ENCODE measurements at regions not wholly inside any gene's neighbourhood (a gene's known extent, or its start where the extent isn't known, plus 50 kb on each side); places are given as distances from the start of the nearest gene placed in this dataset.

GRCh38 chr14:25929881-25930615 lies 667.8 kb downstream of the NOVA1 start:
- CTCF ChIA-PET = no interaction called here
- TF ChIP-seq CTBP1 (IDR thresholded peaks at IDR 0.05; ENCODE audit: borderline replicate concordance) (no peak), ZNF384 (IDR thresholded peaks at IDR 0.05) (no peak), FOXM1 (IDR thresholded peaks at IDR 0.05; ENCODE audit: borderline replicate concordance) (no peak), SUZ12 (IDR thresholded peaks at IDR 0.05) (no peak), SP1 (IDR thresholded peaks at IDR 0.05) (no peak), L3MBTL2 (conservative IDR thresholded peaks at IDR 0.05) (no peak), ARNT (IDR thresholded peaks at IDR 0.05) (no peak), PKNOX1 (IDR thresholded peaks at IDR 0.05) (no peak), FOXA1 (IDR thresholded peaks at IDR 0.05) (no peak), BHLHE40 (IDR thresholded peaks at IDR 0.05; ENCODE audit: borderline replicate concordance) (no peak), TARDBP (IDR thresholded peaks at IDR 0.05) (no peak), LEF1 (IDR thresholded peaks at IDR 0.05; ENCODE audit: borderline replicate concordance) (no peak), FOXK2 (IDR thresholded peaks at IDR 0.05) (no peak), ELF4 (IDR thresholded peaks at IDR 0.05) (no peak)
- DNase-seq (ENCODE audit: extremely low spot score) = no peak
- POLR2A ChIA-PET = no interaction called here

GRCh38 chr14:25911831-25912230 lies 686.0 kb downstream of the NOVA1 start:
- POLR2A ChIA-PET = no interaction called here
- TF ChIP-seq HDGF (IDR thresholded peaks at IDR 0.05; ENCODE audit: borderline replicate concordance) = no peak
- TF ChIP-seq PKNOX1 (IDR thresholded peaks at IDR 0.05) = no peak
- TF ChIP-seq FOXM1 (IDR thresholded peaks at IDR 0.05; ENCODE audit: borderline replicate concordance) = no peak
- no peak for TF ChIP-seq SUZ12 (IDR thresholded peaks at IDR 0.05)
- no peak for TF ChIP-seq FOXA1 (IDR thresholded peaks at IDR 0.05)
- no peak for TF ChIP-seq TARDBP (IDR thresholded peaks at IDR 0.05)
- TF ChIP-seq FOXK2 (IDR thresholded peaks at IDR 0.05) = no peak
- TF ChIP-seq LEF1 (IDR thresholded peaks at IDR 0.05; ENCODE audit: borderline replicate concordance) = no peak
- no peak for TF ChIP-seq ZNF384 (IDR thresholded peaks at IDR 0.05)
- TF ChIP-seq ELF4 (IDR thresholded peaks at IDR 0.05) = no peak
- TF ChIP-seq NFRKB (IDR thresholded peaks at IDR 0.05) = no peak
- TF ChIP-seq SP1 (IDR thresholded peaks at IDR 0.05) = no peak
- no peak for TF ChIP-seq L3MBTL2 (conservative IDR thresholded peaks at IDR 0.05)
- TF ChIP-seq CTBP1 (IDR thresholded peaks at IDR 0.05; ENCODE audit: borderline replicate concordance) = no peak
- TF ChIP-seq ARNT (IDR thresholded peaks at IDR 0.05) = no peak
- no peak for TF ChIP-seq BHLHE40 (IDR thresholded peaks at IDR 0.05; ENCODE audit: borderline replicate concordance)
- CTCF ChIA-PET = no interaction called here
- DNase-seq (ENCODE audit: extremely low spot score) = no peak

GRCh38 chr14:25909045-25909747 lies 688.6 kb downstream of the NOVA1 start:
- POLR2A ChIA-PET = no interaction called here
- DNase-seq (ENCODE audit: extremely low spot score) = no peak
- CTCF ChIA-PET = no interaction called here
- TF ChIP-seq CTBP1 (IDR thresholded peaks at IDR 0.05; ENCODE audit: borderline replicate concordance) = no peak
- no peak for TF ChIP-seq SP1 (IDR thresholded peaks at IDR 0.05)
- TF ChIP-seq ELF4 (IDR thresholded peaks at IDR 0.05) = no peak

GRCh38 chr14:25908277-25909044 lies 689.4 kb downstream of the NOVA1 start:
- ChIA-PET POLR2A (no interaction called here), CTCF (no interaction called here)
- TF ChIP-seq ZNF384 (IDR thresholded peaks at IDR 0.05) (no peak), BHLHE40 (IDR thresholded peaks at IDR 0.05; ENCODE audit: borderline replicate concordance) (no peak), FOXA1 (IDR thresholded peaks at IDR 0.05) (no peak), ARNT (IDR thresholded peaks at IDR 0.05) (no peak), ELF4 (IDR thresholded peaks at IDR 0.05) (no peak), SUZ12 (IDR thresholded peaks at IDR 0.05) (no peak), PKNOX1 (IDR thresholded peaks at IDR 0.05) (no peak), NFRKB (IDR thresholded peaks at IDR 0.05) (no peak), LEF1 (IDR thresholded peaks at IDR 0.05; ENCODE audit: borderline replicate concordance) (no peak), FOXK2 (IDR thresholded peaks at IDR 0.05) (no peak), CTBP1 (IDR thresholded peaks at IDR 0.05; ENCODE audit: borderline replicate concordance) (no peak), HDGF (IDR thresholded peaks at IDR 0.05; ENCODE audit: borderline replicate concordance) (no peak), SP1 (IDR thresholded peaks at IDR 0.05) (no peak), TARDBP (IDR thresholded peaks at IDR 0.05) (no peak)
- no peak for DNase-seq (ENCODE audit: extremely low spot score)

GRCh38 chr14:25904446-25904845 lies 693.4 kb downstream of the NOVA1 start:
- TF ChIP-seq TARDBP (IDR thresholded peaks at IDR 0.05) = no peak
- no peak for TF ChIP-seq CTBP1 (IDR thresholded peaks at IDR 0.05; ENCODE audit: borderline replicate concordance)
- TF ChIP-seq LEF1 (IDR thresholded peaks at IDR 0.05; ENCODE audit: borderline replicate concordance) = no peak
- TF ChIP-seq L3MBTL2 (conservative IDR thresholded peaks at IDR 0.05) = no peak
- no peak for TF ChIP-seq ARNT (IDR thresholded peaks at IDR 0.05)
- TF ChIP-seq BHLHE40 (IDR thresholded peaks at IDR 0.05; ENCODE audit: borderline replicate concordance) = no peak
- no peak for TF ChIP-seq ZNF384 (IDR thresholded peaks at IDR 0.05)
- no peak for TF ChIP-seq SUZ12 (IDR thresholded peaks at IDR 0.05)
- TF ChIP-seq HDGF (IDR thresholded peaks at IDR 0.05; ENCODE audit: borderline replicate concordance) = no peak
- no peak for TF ChIP-seq PKNOX1 (IDR thresholded peaks at IDR 0.05)
- TF ChIP-seq FOXA1 (IDR thresholded peaks at IDR 0.05) = no peak
- no peak for DNase-seq (ENCODE audit: extremely low spot score)
- POLR2A ChIA-PET = no interaction called here
- CTCF ChIA-PET = no interaction called here

All from HEK293T (cell line).